ENCODE measurements at regions not wholly inside any gene's neighbourhood (a gene's known extent, or its start where the extent isn't known, plus 50 kb on each side); places are given as distances from the start of the nearest gene placed in this dataset.

DNA sequence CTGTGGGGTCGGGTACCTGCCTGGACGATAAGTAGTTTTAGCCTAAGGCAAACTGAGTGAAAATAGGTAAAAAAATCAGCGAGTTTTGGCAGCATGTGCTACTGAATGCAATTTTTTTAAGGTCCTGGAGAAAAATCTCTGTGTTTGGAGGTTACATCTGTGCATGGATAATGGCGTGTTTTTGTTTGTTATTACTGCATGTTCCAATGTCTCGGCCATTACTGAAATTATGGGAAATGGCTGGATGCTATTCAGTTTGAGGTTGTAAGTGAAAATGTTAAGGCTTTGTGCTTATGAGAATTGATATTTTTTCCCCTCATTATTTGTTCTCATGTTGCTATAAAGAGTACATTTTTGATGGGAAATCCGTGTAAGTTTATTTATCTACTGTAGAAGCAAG is 441.7 kb downstream of the PRDM2 start:
- no peak for DNase-seq
- Histone ChIP-seq H3K27ac (no peak overlapping the region), H3K9me3 (no peaks in the 10 kb centered on the region), H3K4me1 (peaks cover 0 to 8% (median 0%) of the 10 kb centered on the region in 4 donors), H3K36me3 (no peaks in the 10 kb centered on the region), H3K27me3 (no peaks in the 10 kb centered on the region), H3K4me3 (no peak overlapping the region)
- in situ Hi-C loops (cut with MboI; ENCODE audit: low pct_ligation_motif_present in 1 of 4, low pct_unique_long_range_greater_than_20kb in 1 of 4, low sequenced_read_pairs in 3 of 4) = no loop called here
- intact Hi-C loops (cut with DNase I; ENCODE audit: low total_unique reads) = no loop called here
- TF ChIP-seq POLR2AphosphoS5 (IDR thresholded peaks at IDR 0.05) (no peak), EP300 (IDR thresholded peaks at IDR 0.05; ENCODE audit: low read depth) (no peak)
- TF ChIP-seq, protein P1, sequence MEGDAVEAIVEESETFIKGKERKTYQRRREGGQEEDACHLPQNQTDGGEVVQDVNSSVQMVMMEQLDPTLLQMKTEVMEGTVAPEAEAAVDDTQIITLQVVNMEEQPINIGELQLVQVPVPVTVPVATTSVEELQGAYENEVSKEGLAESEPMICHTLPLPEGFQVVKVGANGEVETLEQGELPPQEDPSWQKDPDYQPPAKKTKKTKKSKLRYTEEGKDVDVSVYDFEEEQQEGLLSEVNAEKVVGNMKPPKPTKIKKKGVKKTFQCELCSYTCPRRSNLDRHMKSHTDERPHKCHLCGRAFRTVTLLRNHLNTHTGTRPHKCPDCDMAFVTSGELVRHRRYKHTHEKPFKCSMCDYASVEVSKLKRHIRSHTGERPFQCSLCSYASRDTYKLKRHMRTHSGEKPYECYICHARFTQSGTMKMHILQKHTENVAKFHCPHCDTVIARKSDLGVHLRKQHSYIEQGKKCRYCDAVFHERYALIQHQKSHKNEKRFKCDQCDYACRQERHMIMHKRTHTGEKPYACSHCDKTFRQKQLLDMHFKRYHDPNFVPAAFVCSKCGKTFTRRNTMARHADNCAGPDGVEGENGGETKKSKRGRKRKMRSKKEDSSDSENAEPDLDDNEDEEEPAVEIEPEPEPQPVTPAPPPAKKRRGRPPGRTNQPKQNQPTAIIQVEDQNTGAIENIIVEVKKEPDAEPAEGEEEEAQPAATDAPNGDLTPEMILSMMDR (IDR thresholded peaks at IDR 0.05) = no peak
- WGBS, 2 donors (ENCODE audit: low coverage in 1 of 2) = 69 to 74% methylated on average over 6 of the region's 6 CpGs

DNA sequence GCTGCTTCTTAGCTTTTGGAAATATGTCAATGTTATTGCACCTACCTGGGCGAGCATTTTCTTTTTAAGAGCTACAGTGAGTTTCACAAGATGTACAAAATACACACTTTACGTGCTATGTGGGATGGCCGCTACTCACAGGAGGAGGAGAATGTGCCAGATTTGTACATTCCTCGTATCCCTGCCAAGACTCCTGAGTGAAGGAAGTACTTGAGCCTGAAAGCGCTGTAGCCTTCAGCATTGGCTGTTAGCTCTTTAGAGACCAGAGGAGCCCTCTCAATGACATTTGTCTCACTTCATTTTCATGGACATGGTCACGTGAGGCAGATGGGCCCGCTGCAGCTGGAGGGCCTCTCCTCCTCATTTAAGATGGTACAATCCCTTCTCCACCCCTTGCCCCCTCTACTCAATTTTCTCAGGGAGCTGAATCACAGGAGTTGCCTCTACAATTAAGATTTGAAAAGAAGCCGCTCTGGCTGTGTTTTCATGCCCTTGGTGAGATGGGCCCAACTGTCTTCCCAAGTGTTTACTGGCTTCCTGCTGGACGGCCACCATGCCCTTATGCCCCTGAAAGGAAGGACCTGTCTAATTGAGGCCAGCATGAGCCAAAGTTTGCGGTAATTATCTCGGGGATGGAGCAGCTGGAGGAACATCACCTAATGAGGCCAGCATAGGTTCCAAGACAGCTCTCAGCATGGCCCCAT is 442.6 kb downstream of the PRDM2 start:
- Histone ChIP-seq H3K4me1 (peaks cover 0 to 8% (median 0%) of the 10 kb centered on the region in 4 donors), H3K36me3 (no peaks in the 10 kb centered on the region), H3K9me3 (no peaks in the 10 kb centered on the region), H3K4me3 (no peak overlapping the region), H3K27ac (no peak overlapping the region), H3K27me3 (no peaks in the 10 kb centered on the region)
- in situ Hi-C loops (cut with MboI; ENCODE audit: low pct_ligation_motif_present in 1 of 4, low pct_unique_long_range_greater_than_20kb in 1 of 4, low sequenced_read_pairs in 3 of 4) = no loop called here
- DNase-seq = no peak
- TF ChIP-seq, protein P1 (IDR thresholded peaks at IDR 0.05) = no peak
- TF ChIP-seq POLR2A (IDR thresholded peaks at IDR 0.05) (no peak), EP300 (IDR thresholded peaks at IDR 0.05; ENCODE audit: low read depth) (no peak), POLR2AphosphoS5 (IDR thresholded peaks at IDR 0.05) (no peak)
- intact Hi-C loops (cut with DNase I; ENCODE audit: low total_unique reads) = no loop called here
- WGBS, 2 donors (ENCODE audit: low coverage in 1 of 2) = 77 to 80% methylated on average over 1 to 11 of the region's 11 CpGs

DNA sequence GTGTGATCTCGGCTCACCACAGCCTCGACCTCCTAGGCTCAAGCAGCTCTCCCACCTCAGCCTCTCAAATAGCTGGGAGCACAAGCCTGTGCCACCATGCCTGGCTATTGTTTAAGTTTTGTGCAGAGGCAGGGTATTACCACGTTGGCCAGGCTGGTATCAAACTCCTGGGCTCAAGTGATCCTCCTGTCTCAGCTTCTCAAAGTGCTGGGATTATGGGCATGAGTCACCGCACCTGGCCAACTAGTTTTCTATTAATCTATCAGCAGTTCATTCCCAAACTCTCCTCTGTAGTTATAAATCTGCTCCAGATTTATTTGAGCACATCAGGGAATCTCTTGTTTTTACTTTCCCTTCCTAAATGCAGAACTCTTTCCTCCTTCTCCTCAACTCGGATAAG is 443.8 kb downstream of the PRDM2 start:
- H3K36me3 ChIP-seq = no peaks in the 10 kb centered on the region
- H3K4me1 ChIP-seq = peaks cover 0 to 8% (median 0%) of the 10 kb centered on the region in 4 donors
- intact Hi-C loops (cut with DNase I; ENCODE audit: low total_unique reads) (no loop called here), in situ Hi-C loops (cut with MboI; ENCODE audit: low pct_ligation_motif_present in 1 of 4, low pct_unique_long_range_greater_than_20kb in 1 of 4, low sequenced_read_pairs in 3 of 4) (no loop called here)
- H3K27ac ChIP-seq = no peak overlapping the region
- DNase-seq = no peak
- TF ChIP-seq EP300 (IDR thresholded peaks at IDR 0.05; ENCODE audit: low read depth) = no peak
- TF ChIP-seq POLR2A (IDR thresholded peaks at IDR 0.05) = no peak
- no peak for TF ChIP-seq POLR2AphosphoS5 (IDR thresholded peaks at IDR 0.05)
- TF ChIP-seq, protein P1 (IDR thresholded peaks at IDR 0.05) = no peak
- 71 to 79% methylated on average over 2 to 5 of the region's 5 CpGs for WGBS, 2 donors (ENCODE audit: low coverage in 1 of 2)
- H3K9me3 ChIP-seq = no peaks in the 10 kb centered on the region
- H3K27me3 ChIP-seq = no peaks in the 10 kb centered on the region
- no peak overlapping the region for H3K4me3 ChIP-seq

DNA sequence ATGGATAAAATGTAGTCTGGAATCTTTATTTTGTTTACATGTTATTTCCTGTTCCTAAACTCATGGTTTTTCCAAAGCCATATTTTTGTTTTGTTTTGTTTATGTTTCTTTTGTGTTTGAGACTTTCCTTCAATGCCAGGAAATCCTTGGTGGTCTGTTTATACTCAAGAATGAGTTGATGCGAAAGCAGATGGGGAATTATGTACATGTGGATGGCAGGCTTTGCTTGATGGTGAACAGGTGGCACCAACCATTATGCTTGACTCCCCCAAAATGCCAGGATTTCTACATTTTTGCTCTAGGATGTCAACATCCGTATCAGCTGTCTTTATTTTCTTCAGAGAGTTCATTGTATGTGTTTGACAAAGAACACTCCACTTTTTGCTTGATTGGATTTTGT is 448.5 kb downstream of the PRDM2 start:
- no peak for DNase-seq
- Histone ChIP-seq H3K36me3 (no peaks in the 10 kb centered on the region), H3K9me3 (no peaks in the 10 kb centered on the region), H3K27ac (no peak overlapping the region), H3K4me1 (no peaks in the 10 kb centered on the region), H3K27me3 (no peaks in the 10 kb centered on the region), H3K4me3 (no peak overlapping the region)
- intact Hi-C loops (cut with DNase I; ENCODE audit: low total_unique reads) (no loop called here), in situ Hi-C loops (cut with MboI; ENCODE audit: low pct_ligation_motif_present in 1 of 4, low pct_unique_long_range_greater_than_20kb in 1 of 4, low sequenced_read_pairs in 3 of 4) (no loop called here)
- TF ChIP-seq, protein P1 (IDR thresholded peaks at IDR 0.05) = no peak
- TF ChIP-seq POLR2A (IDR thresholded peaks at IDR 0.05) (no peak), EP300 (IDR thresholded peaks at IDR 0.05; ENCODE audit: low read depth) (no peak), POLR2AphosphoS5 (IDR thresholded peaks at IDR 0.05) (no peak)
- WGBS, 2 donors (ENCODE audit: low coverage in 1 of 2) = 49 to 83% methylated on average over 2 of the region's 2 CpGs
